ENCODE measurements at regions not wholly inside any gene's neighbourhood (a gene's known extent, or its start where the extent isn't known, plus 50 kb on each side); places are given as distances from the start of the nearest gene placed in this dataset.
A peak's percentile ranks its signal among the peaks of the same experiment; 100 is the strongest.

- Mint-ChIP-seq H3K27me3 (peaks cover 23 to 60% of the 10 kb centered on the region in 2 donors), H3K27ac (no peak overlapping the region), H3K4me3 (no peak overlapping the region), H3K36me3 (no peaks in the 10 kb centered on the region), H3K4me1 (ENCODE audit: low read depth in 2 of 2) (no peaks in the 10 kb centered on the region), H3K9me3 (no peaks in the 10 kb centered on the region)
- DNase-seq (ENCODE audit: low spot score) = no peak
- peak in 1 of 2 donors; percentile 43 for ATAC-seq
Observed at GRCh38 chr15:93617443-93617842, 528.4 kb upstream of the RGMA start.

- no peak for ATAC-seq
- H3K27me3 Mint-ChIP-seq = peaks cover 29 to 62% of the 10 kb centered on the region in 2 donors
Observed at GRCh38 chr15:93614386-93615104, 525.5 kb upstream of the RGMA start.

GRCh38 chr15:93613386-93613785, 524.4 kb upstream of the RGMA start:
- Mint-ChIP-seq H3K27me3 (peaks cover 26 to 69% of the 10 kb centered on the region in 2 donors), H3K36me3 (no peaks in the 10 kb centered on the region), H3K9me3 (no peaks in the 10 kb centered on the region), H3K4me1 (ENCODE audit: low read depth in 2 of 2) (no peaks in the 10 kb centered on the region), H3K4me3 (no peak overlapping the region), H3K27ac (no peak overlapping the region)
- DNase-seq (ENCODE audit: low spot score) = no peak
- no peak for ATAC-seq

More at GRCh38 chr15:93614386-93615104, 525.5 kb upstream of the RGMA start:
- Mint-ChIP-seq H3K36me3 (no peaks in the 10 kb centered on the region), H3K4me3 (no peak overlapping the region), H3K9me3 (no peaks in the 10 kb centered on the region), H3K27ac (no peak overlapping the region), H3K4me1 (ENCODE audit: low read depth in 2 of 2) (no peaks in the 10 kb centered on the region)
- DNase-seq (ENCODE audit: low spot score) = no peak

- H3K27ac Mint-ChIP-seq = no peak overlapping the region
- no peaks in the 10 kb centered on the region for H3K4me1 Mint-ChIP-seq (ENCODE audit: low read depth in 2 of 2)
- no peaks in the 10 kb centered on the region for H3K36me3 Mint-ChIP-seq
- H3K27me3 Mint-ChIP-seq = peaks cover 29 to 72% of the 10 kb centered on the region in 2 donors
- H3K9me3 Mint-ChIP-seq = no peaks in the 10 kb centered on the region
- no peak overlapping the region for H3K4me3 Mint-ChIP-seq
- DNase-seq (ENCODE audit: low spot score) = no peak
- no peak for ATAC-seq
Observed at GRCh38 chr15:93612953-93613352, 523.9 kb upstream of the RGMA start.

GRCh38 chr15:93610944-93611343, 521.9 kb upstream of the RGMA start:
- H3K36me3 Mint-ChIP-seq = no peaks in the 10 kb centered on the region
- DNase-seq (ENCODE audit: low spot score) = no peak
- ATAC-seq = no peak
- no peak overlapping the region for H3K27ac Mint-ChIP-seq
- H3K9me3 Mint-ChIP-seq = no peaks in the 10 kb centered on the region
- no peaks in the 10 kb centered on the region for H3K4me1 Mint-ChIP-seq (ENCODE audit: low read depth in 2 of 2)
- peaks cover 23 to 57% of the 10 kb centered on the region in 2 donors for H3K27me3 Mint-ChIP-seq
- H3K4me3 Mint-ChIP-seq = no peak overlapping the region

GRCh38 chr15:93608643-93609148, 519.7 kb upstream of the RGMA start:
- peaks cover 24 to 51% of the 10 kb centered on the region in 2 donors for H3K27me3 Mint-ChIP-seq
- ATAC-seq (no peak), DNase-seq (ENCODE audit: low spot score) (no peak)
- no peak overlapping the region for H3K4me3 Mint-ChIP-seq
- H3K9me3 Mint-ChIP-seq = no peaks in the 10 kb centered on the region
- no peaks in the 10 kb centered on the region for H3K4me1 Mint-ChIP-seq (ENCODE audit: low read depth in 2 of 2)
- H3K27ac Mint-ChIP-seq = no peak overlapping the region
- no peaks in the 10 kb centered on the region for H3K36me3 Mint-ChIP-seq

- DNase-seq (ENCODE audit: low spot score) = no peak
- no peak overlapping the region for H3K27ac Mint-ChIP-seq
- H3K4me1 Mint-ChIP-seq (ENCODE audit: low read depth in 2 of 2) = no peaks in the 10 kb centered on the region
- no peak for ATAC-seq
- H3K36me3 Mint-ChIP-seq = no peaks in the 10 kb centered on the region
- no peaks in the 10 kb centered on the region for H3K9me3 Mint-ChIP-seq
- H3K4me3 Mint-ChIP-seq = no peak overlapping the region
- peaks cover 34 to 56% of the 10 kb centered on the region in 2 donors for H3K27me3 Mint-ChIP-seq
Observed at GRCh38 chr15:93603550-93603949, 514.5 kb upstream of the RGMA start.

- no peak overlapping the region for H3K4me3 Mint-ChIP-seq
- H3K9me3 Mint-ChIP-seq = no peaks in the 10 kb centered on the region
- H3K4me1 Mint-ChIP-seq (ENCODE audit: low read depth in 2 of 2) = no peaks in the 10 kb centered on the region
- no peak overlapping the region for H3K27ac Mint-ChIP-seq
- DNase-seq (ENCODE audit: low spot score) (no peak), ATAC-seq (no peak)
- peaks cover 29 to 57% of the 10 kb centered on the region in 2 donors for H3K27me3 Mint-ChIP-seq
- H3K36me3 Mint-ChIP-seq = no peaks in the 10 kb centered on the region
Observed at GRCh38 chr15:93587059-93587521, 498.1 kb upstream of the RGMA start.

- Mint-ChIP-seq H3K4me3 (no peak overlapping the region), H3K9me3 (no peaks in the 10 kb centered on the region), H3K4me1 (ENCODE audit: low read depth in 2 of 2) (no peaks in the 10 kb centered on the region), H3K36me3 (no peaks in the 10 kb centered on the region), H3K27ac (no peak overlapping the region), H3K27me3 (peaks cover 31 to 66% of the 10 kb centered on the region in 2 donors)
- ATAC-seq = no peak
- no peak for DNase-seq (ENCODE audit: low spot score)
Observed at GRCh38 chr15:93585012-93585411, 496.0 kb upstream of the RGMA start.

GRCh38 chr15:93583968-93584367, 495.0 kb upstream of the RGMA start:
- ATAC-seq = no peak
- Mint-ChIP-seq H3K4me1 (ENCODE audit: low read depth in 2 of 2) (no peaks in the 10 kb centered on the region), H3K4me3 (no peak overlapping the region), H3K27ac (no peak overlapping the region), H3K9me3 (no peaks in the 10 kb centered on the region), H3K36me3 (no peaks in the 10 kb centered on the region), H3K27me3 (peaks cover 29 to 66% of the 10 kb centered on the region in 2 donors)
- DNase-seq (ENCODE audit: low spot score) = no peak

- ATAC-seq = no peak
Observed at GRCh38 chr15:93583552-93583951, 494.5 kb upstream of the RGMA start.

GRCh38 chr15:93570527-93570926, 481.5 kb upstream of the RGMA start:
- Mint-ChIP-seq H3K36me3 (no peaks in the 10 kb centered on the region), H3K27me3 (peaks cover 21 to 26% of the 10 kb centered on the region in 2 donors), H3K27ac (no peak overlapping the region), H3K4me3 (no peak overlapping the region), H3K9me3 (no peaks in the 10 kb centered on the region), H3K4me1 (ENCODE audit: low read depth in 2 of 2) (no peaks in the 10 kb centered on the region)
- ATAC-seq = no peak
- no peak for DNase-seq (ENCODE audit: low spot score)

More at GRCh38 chr15:93583552-93583951, 494.5 kb upstream of the RGMA start:
- DNase-seq (ENCODE audit: low spot score) = no peak
- Mint-ChIP-seq H3K9me3 (no peaks in the 10 kb centered on the region), H3K36me3 (no peaks in the 10 kb centered on the region), H3K27ac (no peak overlapping the region), H3K4me1 (ENCODE audit: low read depth in 2 of 2) (no peaks in the 10 kb centered on the region), H3K27me3 (peaks cover 26 to 64% of the 10 kb centered on the region in 2 donors), H3K4me3 (no peak overlapping the region)

GRCh38 chr15:93566762-93567161, 477.8 kb upstream of the RGMA start:
- Mint-ChIP-seq H3K27me3 (peaks cover 18 to 21% of the 10 kb centered on the region in 2 donors), H3K4me1 (ENCODE audit: low read depth in 2 of 2) (no peaks in the 10 kb centered on the region), H3K36me3 (no peaks in the 10 kb centered on the region), H3K27ac (no peak overlapping the region), H3K4me3 (no peak overlapping the region), H3K9me3 (no peaks in the 10 kb centered on the region)
- no peak for DNase-seq (ENCODE audit: low spot score)
- ATAC-seq = no peak

GRCh38 chr15:93565201-93565600, 476.2 kb upstream of the RGMA start:
- no peak overlapping the region for H3K27ac Mint-ChIP-seq
- no peak for DNase-seq (ENCODE audit: low spot score)
- no peak for ATAC-seq
- H3K4me3 Mint-ChIP-seq = no peak overlapping the region
- H3K36me3 Mint-ChIP-seq = no peaks in the 10 kb centered on the region
- no peaks in the 10 kb centered on the region for H3K9me3 Mint-ChIP-seq
- H3K27me3 Mint-ChIP-seq = peaks cover 7 to 12% of the 10 kb centered on the region in 2 donors
- H3K4me1 Mint-ChIP-seq (ENCODE audit: low read depth in 2 of 2) = no peaks in the 10 kb centered on the region
